GM18870 (cell line): ENCODE measurements at regions not wholly inside any gene's neighbourhood (a gene's known extent, or its start where the extent isn't known, plus 50 kb on each side); places are given as distances from the start of the nearest gene placed in this dataset.

Experiments used
- ATAC-seq: cut with Tn5 transposase; IDR thresholded peaks from one replicate; pipeline ENCODE4 v1.9.1; 2021; ENCODE audit warnings: moderate library complexity; ENCODE audit not compliant: unreplicated experiment

DNA sequence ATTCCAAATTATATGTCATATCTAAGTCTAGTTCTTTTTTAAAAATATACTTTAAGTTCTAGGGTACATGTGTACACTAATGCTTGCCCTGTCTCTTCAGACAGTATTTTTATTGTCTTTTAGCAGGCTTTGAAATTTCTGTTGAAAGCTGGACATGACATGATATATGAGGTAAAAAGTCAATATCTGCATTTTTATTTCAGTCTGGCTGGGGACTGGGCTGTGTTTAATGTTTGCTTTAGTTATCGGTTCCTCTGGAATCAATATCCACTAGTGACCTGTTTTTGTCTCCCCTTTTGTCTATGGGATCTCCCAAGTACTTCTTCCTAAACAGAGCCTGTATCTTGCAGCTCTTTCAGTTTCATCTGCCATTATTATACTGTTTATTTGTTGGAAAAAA, 786.2 kb upstream of the GJE1 start:
- ATAC-seq = no peak

DNA sequence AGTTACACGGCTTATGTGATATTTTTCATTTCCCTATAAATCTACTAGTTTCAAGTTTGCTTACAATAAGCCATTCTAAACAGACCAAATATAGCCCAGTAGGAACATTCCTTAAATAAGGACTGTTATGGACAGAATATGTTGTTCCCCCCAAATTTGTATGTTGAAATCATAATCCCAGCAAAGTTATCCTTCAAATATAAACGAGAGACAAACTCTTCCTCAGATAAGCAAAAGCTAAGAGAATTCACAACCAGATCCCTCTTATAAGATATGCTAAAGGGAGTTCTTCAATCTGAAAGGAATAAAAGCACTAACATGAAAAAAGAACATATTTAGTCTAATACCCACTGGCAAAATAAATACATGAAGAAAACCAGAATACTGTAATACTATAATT, 795.5 kb upstream of the GJE1 start:
- no peak for ATAC-seq

DNA sequence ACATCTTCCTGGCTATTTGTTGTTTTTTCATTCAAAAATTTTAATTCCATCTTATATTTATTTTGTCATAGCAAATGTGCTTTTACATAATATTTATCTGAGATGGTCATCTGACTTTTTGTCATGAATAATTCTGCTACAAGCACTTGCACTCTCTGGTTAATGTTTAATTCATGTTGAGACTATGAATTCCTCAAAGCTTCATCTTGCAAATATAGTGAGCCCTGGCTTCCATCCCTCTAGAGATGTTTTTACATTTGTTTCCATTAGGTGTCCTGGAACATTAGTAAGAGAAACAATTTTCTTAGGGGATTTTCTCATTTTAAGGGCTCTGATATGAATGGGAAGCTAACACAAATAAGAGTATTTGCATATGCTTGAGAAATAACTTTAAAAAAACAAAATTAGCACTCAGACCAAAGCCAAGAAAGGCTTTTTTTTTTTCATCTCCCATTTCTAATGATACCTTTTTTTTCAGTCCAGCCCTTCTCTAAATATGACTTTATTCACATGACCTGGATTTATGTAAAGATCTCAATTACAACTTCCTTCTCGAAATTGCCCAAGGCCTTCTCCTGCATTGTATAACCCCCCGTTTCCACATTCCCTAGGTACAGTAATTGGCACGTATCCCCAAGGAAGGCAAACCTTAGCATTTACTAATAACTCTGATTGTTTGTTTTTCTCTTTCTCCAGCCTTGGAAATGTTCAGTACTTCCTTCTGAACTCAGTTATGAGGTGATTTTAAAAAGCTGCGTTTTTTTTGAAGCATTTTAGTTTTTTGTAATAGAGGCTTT, 797.0 kb upstream of the GJE1 start:
- ATAC-seq = no peak

DNA sequence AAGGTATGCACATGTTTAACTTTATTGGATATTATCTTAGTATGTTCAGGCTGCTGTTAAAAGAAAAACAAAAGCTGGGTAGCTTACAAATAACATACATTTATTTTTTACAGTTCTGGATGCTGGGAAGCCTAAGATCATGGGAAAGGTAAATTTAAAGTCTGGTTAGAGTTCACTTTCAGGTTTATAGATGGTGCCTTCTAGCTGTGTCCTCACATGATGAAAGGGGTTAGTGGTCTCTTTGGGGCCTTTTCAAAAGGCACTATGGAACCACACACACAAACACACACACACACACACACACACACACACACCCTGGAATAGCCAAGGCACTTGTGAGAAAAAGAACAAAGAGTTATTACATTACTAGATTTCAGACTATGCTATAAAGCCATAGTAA, 805.8 kb upstream of the GJE1 start:
- ATAC-seq = no peak

DNA sequence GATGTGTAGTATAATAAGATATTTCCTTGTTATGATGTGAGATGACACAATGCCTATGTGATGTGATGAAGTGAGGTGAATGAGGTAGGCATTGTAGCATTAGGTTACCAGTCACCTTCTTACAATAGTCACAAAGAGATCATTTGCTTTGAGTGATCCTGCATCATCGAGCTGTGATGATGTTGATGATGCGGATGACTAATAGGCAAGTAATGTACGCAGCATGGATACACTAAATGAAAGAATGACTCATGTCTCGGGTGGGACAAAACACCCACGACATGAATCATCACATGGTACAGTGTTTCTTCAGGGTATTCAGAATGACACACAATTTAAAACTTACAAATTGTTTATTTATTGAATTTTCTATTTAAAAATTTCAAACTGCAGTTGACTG, 806.3 kb upstream of the GJE1 start:
- ATAC-seq = no peak

DNA sequence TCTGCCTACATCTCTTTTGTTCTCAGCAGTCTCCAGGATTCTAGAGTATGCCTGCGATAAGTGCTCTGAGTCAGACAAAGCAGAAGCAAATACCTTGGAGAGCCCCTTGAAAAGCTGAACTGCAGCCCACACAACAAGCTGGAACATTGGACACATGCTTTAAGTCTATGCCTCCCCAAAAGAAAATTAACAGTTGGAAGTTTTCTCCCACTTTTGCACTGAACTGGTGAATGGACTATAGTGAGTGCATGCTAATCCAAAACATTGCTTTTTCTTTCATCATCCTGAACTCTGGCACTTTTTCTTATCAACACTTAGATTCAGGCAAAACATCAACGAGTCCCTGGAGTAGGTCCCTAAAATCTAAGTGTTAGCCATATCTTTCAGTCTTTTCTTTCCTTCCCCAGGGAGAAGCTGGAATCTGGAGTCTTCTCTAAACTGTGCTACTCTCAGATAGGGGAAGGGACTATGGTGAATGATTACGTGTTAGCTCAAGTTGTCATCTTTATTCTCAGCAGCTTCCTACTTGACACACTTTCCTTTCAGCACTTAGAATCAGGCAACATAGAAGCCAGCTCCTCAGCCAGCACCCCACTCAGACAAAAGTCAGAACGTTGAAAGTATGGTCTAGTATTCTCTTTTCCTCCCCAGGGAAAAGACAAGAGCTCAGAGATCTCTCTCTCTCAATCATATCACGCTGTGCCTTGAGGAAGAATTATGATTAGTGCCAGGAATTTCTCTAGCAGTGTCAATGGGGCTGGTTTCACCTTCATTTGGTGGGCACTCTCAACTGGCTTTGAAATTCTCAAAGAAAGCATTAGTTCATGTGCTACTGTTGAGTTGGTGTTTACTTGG, 811.0 kb upstream of the GJE1 start:
- no peak for ATAC-seq

DNA sequence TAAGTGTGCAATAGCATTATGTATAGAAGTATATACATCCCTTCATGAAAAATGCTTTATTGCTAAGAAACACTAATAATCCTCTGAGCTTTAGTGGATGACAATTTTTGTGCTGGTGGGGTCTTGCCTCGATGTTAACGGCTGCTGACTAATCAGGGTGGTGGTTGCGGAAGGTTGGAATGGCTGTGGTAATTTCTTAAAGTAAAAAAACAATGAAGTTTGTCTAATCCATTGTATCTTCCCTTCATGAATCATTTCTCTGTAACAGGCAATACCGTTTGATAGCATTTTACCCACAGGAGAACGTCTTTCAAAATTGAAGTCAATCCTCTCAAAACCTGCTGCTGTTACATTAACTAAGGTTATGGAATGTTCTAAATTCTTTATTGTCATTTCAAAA, 816.5 kb upstream of the GJE1 start:
- no peak for ATAC-seq

DNA sequence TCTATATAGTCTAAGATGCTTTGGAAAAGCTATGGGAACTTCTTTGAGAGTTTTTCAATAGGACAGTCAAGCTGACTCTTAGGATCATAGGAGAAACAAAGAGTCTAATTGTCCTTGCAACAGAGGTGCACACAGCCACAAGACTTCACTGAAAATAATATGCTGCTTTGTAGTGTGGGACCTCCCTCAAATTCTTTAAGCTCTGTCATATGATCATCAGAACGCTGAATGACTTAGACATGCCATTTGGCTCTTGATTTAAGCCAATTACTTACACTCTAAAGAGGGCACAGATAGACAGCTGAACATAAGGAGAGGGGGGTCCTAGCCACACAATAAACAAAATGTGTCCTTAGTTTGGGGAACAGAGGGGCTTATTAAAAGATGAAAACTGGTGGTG, 818.7 kb upstream of the GJE1 start:
- no peak for ATAC-seq

DNA sequence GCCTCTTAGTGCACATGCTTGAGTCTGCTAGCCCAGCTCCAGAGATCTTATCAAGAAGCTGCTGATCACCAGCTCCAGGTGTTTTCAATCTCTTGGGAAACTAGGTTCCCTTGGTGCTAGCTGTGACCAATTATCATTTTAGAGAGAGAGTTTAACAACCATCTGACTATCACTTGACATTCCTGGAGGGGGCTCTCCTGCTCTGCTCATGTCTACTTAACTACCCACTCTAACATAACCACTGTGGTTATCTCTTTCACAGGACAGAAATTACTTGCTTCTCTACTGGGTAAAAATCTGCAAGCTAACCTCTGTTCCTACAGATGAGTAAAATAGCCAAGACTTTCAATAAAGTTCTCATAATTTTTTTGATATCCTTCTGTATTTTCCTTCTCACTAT, 823.4 kb upstream of the GJE1 start:
- peak; percentile 50 for ATAC-seq

DNA sequence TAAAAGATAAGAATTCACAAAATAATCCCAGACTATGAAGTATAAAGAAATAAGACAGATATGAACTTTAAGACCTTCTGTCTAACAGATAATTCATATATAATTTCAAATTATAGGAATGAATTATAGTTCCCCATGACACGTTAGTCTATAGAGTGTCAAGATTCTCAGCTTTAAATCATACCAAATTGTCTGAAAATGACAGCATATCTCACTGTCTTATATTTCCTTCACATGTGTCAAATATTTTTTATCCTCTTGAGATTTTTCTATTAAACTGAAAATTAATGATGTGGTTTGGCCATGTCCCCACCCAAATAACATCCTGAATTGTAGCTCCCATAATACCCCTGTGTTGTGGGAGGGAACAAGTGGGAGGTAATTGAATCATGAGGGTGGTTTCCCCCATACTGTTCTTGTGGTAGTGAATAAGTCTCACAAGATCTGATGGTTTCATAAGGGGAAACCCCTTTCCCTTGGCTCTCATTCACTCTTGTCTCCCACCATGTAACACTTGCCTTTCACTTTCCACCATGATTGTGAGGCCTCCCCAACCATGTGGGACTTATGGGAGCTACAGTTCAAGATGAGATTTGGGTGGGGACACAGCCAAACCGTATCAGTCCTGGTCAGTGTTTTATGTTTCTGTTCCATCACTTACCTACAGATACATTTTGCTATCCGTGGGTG, 825.3 kb upstream of the GJE1 start:
- no peak for ATAC-seq

DNA sequence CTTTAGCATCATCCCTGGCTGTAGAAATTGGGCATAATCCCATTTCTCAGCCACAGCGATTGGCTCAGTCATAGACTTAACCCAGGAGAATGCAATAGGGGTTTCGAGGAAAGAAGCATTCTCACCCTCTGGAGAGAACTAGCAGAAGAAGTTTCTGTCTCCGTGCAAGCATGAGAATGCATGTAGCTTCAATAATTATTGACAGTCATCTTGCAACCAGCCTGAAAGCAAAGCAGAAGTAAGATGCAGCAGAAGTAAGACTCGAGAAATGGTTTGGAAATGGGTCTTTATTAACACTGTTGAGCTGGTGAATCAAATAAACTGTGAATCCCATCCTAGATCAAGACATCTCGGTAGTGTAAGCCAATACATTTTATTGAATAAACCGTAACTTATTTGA, 828.8 kb upstream of the GJE1 start:
- ATAC-seq = no peak

DNA sequence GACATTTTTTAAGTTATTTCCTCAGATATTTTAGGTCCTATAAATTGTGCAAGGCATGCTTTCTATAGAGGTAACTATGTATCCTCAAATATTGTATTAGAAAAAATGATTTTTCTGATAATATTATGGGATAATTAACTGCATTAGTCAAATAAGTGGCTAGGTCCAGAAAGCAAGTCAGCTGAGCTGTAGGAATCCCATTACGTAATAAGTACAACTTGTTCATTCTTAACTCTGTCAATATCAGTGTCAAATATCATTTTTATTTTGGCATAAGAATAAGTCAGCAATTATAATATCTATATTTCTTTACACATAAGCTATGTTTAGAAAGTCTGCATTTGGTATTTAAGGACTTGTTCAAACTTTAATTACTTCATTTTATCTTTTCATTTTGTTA, 830.9 kb upstream of the GJE1 start:
- ATAC-seq = no peak

DNA sequence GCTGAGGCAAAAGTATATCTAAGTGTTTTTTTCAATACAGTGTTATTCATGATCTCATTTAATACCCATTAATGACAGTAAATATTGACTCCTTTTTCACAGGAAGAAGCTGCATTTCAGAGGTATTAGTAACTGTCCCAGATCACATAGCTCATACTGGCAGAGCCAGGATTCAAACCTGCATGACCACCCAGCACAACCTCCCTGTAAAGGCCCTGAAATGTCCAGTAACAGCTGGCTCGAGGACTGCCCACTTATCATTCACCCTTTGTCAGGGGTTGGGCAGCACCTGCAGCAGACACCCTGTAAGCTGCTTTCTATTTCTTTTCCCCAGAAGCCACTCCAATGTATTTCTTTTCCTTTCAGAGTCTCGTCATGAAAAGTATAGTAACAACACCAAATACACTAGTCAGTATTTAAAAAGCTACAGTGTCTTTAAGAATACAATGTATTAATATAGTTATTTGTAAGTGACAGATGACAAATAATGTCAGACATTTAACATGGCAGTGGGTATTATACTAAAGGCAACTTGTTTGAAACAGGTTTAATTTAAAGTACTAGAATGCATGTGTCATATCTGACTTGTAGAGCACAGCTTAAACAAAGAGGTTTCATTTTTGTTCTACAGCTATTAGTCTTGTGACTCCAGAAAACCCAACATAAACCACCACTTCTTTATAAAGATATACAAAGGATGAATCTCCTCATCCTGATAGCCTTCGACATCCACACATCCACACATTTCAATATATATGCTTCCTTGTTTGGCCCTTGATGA, 841.6 kb upstream of the GJE1 start:
- no peak for ATAC-seq

DNA sequence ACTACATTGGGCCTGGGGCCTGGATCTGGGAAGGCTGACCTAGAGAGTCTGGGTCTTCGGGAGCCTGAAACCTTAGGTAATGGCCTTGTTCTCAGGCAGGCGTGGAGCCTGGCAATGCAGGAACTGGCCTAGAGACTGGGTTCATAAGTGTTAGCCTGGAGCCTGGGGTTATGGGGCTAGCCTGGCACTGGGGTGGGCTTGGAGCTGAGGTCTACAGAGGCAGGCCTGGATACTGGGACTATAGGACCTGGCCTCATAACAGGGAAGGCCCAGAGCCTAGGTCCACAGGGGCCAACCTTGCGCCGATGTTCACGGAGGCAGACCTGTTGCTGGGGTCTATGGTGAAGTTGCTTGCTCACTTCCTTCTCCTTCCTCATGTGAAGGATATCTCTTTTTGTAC, 843.8 kb upstream of the GJE1 start:
- no peak for ATAC-seq

DNA sequence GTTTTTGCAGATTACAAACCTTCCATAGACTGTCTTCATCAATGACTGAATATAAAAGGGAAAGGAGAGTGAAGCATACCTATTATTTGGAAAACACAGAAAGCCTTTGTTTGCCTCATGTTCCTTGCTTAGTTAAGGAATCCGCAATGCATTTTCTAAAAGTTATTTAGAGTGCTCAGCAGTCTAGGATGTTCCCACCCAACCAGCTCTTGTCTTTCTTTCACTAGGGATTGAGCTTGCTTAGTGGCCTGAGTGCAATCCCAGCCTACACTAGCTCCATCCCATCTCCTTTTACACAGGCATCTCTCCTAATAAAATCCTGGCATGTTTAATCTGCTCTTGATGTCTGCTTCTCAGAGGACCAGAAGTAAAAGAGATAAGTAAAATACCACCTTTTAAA, 850.5 kb upstream of the GJE1 start:
- ATAC-seq = no peak

DNA sequence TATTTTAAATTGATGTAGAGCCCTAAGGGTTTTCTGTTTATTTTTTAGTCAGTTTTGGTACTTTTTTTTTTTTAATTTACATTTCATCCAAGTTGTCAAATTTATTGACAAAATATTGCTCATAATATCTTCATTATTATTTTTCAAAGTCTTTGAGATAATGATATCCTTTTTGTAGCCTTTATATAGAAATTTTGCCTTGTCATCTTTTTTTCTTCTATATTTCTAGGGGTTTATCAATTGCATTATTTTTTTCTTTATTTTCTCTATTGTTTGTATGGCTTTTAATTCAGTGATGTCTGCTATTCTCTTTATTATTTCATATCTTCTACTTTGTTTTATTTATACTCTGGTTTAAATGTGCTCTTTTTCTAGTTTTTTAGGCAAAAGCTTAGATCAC, 863.0 kb upstream of the GJE1 start:
- no peak for ATAC-seq

DNA sequence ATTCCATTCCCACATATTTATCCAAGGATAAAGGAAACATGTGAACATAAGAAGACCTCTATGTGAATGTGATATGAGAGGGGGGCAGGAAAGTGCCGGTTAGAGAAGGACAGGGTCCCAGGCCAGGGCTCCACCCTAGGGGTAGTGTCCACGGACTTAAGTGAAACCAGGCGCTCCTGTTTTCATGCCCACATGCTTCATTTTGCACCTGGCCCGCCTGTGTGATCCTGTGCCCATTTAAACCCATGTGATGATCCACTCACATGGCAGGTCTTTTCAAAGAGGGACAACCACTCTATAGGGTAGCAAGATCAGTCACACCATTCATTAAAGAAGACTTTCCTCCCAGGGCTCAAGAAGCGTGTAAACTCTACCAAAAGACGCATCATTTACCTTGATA, 865.3 kb upstream of the GJE1 start:
- no peak for ATAC-seq

DNA sequence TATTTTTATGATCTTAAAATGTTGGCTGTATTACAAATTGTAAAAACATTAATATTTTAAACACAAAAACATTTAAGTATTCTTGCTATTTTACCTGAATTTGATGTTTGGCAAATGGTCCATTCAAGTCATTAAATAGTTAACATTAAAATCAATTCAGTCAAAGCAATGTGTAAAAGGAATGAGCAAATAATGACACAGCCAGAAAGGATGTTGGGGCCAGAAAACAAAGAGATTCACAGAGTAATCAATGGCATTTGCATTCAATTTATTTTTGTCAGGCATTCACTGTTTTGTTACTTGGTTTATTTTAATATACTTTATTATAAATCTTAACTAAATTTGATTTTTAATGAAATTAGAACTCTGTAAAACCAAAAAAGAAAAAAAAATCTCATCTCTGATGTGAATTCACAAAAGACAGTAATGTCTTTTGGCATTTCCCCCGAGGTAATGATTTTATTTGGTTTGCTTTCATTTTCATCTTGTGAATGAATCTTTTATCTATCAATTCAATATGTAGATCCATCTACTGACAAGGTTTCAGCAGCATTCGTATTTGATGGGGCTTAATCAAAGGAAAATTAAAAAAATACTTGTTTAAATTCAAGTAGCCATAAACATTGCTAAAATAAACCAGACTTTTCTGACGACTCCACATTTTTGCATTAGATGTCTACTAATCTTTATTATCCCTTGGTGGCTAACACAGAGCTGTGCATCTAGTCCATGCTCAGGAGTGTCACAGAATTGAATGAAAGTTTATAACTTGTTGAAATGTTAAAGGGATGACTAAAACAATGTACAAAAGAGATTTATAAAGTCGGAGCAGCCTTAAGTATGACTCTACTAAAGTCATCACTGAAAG, 866.7 kb upstream of the GJE1 start:
- no peak for ATAC-seq

DNA sequence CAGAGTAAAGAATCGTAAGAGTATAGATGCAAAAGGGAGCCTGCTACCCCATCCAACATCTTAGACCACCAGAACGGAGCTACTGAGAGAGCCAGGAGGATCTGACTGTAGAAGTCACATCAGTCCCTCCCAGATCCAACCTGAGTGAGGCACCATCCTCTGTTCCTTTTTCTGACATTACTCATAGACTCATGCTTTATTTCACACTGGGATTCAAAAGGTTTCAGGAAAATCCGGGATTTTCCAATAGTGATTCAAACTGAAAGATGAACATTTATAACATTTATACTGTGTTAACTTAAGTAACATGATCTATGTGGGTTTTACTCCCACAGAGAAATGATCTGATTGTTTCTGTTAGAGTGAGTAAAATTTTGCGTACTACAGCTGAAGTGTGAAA, 868.6 kb upstream of the GJE1 start:
- ATAC-seq = no peak

DNA sequence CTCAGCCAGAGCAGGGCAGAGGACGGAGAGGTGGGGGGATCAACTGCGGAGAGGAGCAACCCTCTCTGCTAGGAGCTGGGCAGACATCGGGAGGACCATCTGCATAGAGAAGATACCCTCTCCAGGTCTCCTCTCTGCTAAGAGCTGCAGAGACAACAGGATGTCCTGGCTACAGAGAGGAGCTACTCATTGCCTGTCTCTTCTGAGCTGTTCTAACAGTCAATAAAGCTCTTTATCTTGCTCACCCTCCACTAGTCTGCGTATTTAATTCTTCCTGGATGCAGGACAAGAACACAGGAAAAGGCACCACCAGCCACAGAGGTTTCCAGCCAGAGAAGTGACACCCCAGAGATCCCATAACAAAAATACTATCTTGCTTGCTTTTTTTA, 871.1 kb upstream of the GJE1 start:
- ATAC-seq = no peak
